HCT116 (cell line): ENCODE measurements at regions not wholly inside any gene's neighbourhood (a gene's known extent, or its start where the extent isn't known, plus 50 kb on each side); places are given as distances from the start of the nearest gene placed in this dataset.

Source experiments
- ATAC-seq: fragments of 200-7000 bp; cut with Tn5 transposase; 2 replicates; pipeline ENCODE4 v1.9.1; 2020; ENCODE audit warnings: mild to moderate bottlenecking, moderate library complexity
- BruUV-seq: library from RNA; stranded (reverse); fragments of 400-500 nt; replicated peaks from 2 replicates; lab custom pipeline; 2021; lab: Mats Ljungman, UMichigan
- CTCF ChIA-PET: fragments of 300-600 bp; sonication (Branson Sonifier 250); formaldehyde crosslinking; loops from one replicate; lab custom pipeline; 2021; ENCODE audit warnings: antibody characterized with exemption; lab: Charles Lee
- POLR2A ChIA-PET: fragments of 300-600, 350-600 bp; sonication (Branson Sonifier 250); formaldehyde crosslinking; loops from one replicate; lab custom pipeline; 2021; ENCODE audit warnings: antibody characterized with exemption; lab: Charles Lee
- RAD21 ChIA-PET, 2 experiments: fragments of 300-600 bp; sonication (Branson Sonifier 250); formaldehyde crosslinking; loops; one replicate each; lab custom pipeline; 2023; ENCODE audit warnings: low total read pairs in 2 of 2; ENCODE audit not compliant: uncharacterized antibody in 2 of 2, unreplicated experiment in 2 of 2, low non-redundant PET in 1 of 2; lab: Charles Lee
- DNase-seq: peaks from one replicate; pipeline ENCODE4 v3.0.0-alpha.2; 2010; ENCODE audit warnings: low read depth, low spot score
- H2AFZ ChIP-seq: fragments of 200-600 bp; shearing (Covaris generic), sonication (generic); 2 replicates; pipeline ENCODE4 v1.6.1; 2017; ENCODE audit warnings: low read depth, mixed run types, mixed read lengths, antibody characterized with exemption, low read length; ENCODE audit not compliant: poor library complexity, severe bottlenecking
- H3K27ac ChIP-seq: 2 replicates; pipeline ENCODE4 v1.5.1; 2012; ENCODE audit warnings: low read depth, low read length
- H3K27me3 ChIP-seq: fragments of 200-600 bp; sonication (generic); 2 replicates; pipeline ENCODE4 v1.6.1; 2016; ENCODE audit warnings: mixed run types, low read length, mixed read lengths; ENCODE audit not compliant: insufficient read depth
- H3K36me3 ChIP-seq, 2 experiments: fragments of 200-500 bp in 1 of 2; fragments of 200-600 bp in 1 of 2; sonication (Bioruptor generic) in 1 of 2; sonication (generic) in 1 of 2; 2 replicates each; pipeline versions ENCODE4 v1.5.1 to v1.6.1; 2014 to 2016; ENCODE audit warnings: low read length in 2 of 2, inconsistent platforms in 1 of 2, mixed read lengths in 1 of 2, mixed run types in 1 of 2; ENCODE audit not compliant: insufficient read depth in 2 of 2, control insufficient read depth in 1 of 2
- H3K4me1 ChIP-seq, 2 experiments: fragments of 200-600 bp in 1 of 2; sonication (generic) in 1 of 2; 2 replicates each; pipeline versions ENCODE4 v1.5.1 to v1.6.1; 2012 to 2017; ENCODE audit warnings: low read length in 2 of 2, inconsistent platforms in 1 of 2, mild to moderate bottlenecking in 1 of 2, mixed read lengths in 1 of 2, mixed run types in 1 of 2, moderate library complexity in 1 of 2; ENCODE audit not compliant: insufficient read depth in 2 of 2, control insufficient read depth in 1 of 2
- H3K4me2 ChIP-seq: fragments of 200-600 bp; sonication (generic); 2 replicates; pipeline ENCODE4 v1.6.1; 2017; ENCODE audit warnings: mixed run types, low read length, mixed read lengths
- H3K4me3 ChIP-seq, 2 experiments: fragments of 200-600 bp in 1 of 2; sonication (generic) in 1 of 2; replicated peaks in 1 of 2; 2 replicates each; pipeline ENCODE4 v1.5.1; 2011 to 2016; ENCODE audit warnings: low read length in 2 of 2, control low read depth in 1 of 2, low read depth in 1 of 2, mild to moderate bottlenecking in 1 of 2, mixed read lengths in 1 of 2, mixed run types in 1 of 2
- H3K79me2 ChIP-seq: fragments of 200-600 bp; sonication (generic); 2 replicates; pipeline ENCODE4 v1.6.1; 2017; ENCODE audit warnings: mild to moderate bottlenecking, mixed run types, low read length, moderate library complexity, mixed read lengths; ENCODE audit not compliant: insufficient read depth
- H3K9ac ChIP-seq: fragments of 200-600 bp; sonication (generic); 2 replicates; pipeline ENCODE4 v1.6.1; 2016; ENCODE audit warnings: low read length, mixed read lengths
- H3K9me2 ChIP-seq: fragments of 200-600 bp; sonication (generic), shearing (Covaris generic); 2 replicates; pipeline ENCODE4 v1.6.1; 2017; ENCODE audit warnings: mixed run types, mild to moderate bottlenecking, moderate library complexity; ENCODE audit not compliant: insufficient read depth
- H3K9me3 ChIP-seq, 2 experiments: fragments of 200-500 bp in 1 of 2; fragments of 200-600 bp in 1 of 2; sonication (Bioruptor generic) in 1 of 2; sonication (generic) in 1 of 2; 2 replicates each; pipeline ENCODE4 v1.6.1; 2014 to 2017; ENCODE audit warnings: low read length in 2 of 2, mixed read lengths in 2 of 2, inconsistent platforms in 1 of 2, low read depth in 1 of 2, mild to moderate bottlenecking in 1 of 2, mixed run types in 1 of 2, moderate library complexity in 1 of 2; ENCODE audit not compliant: control insufficient read depth in 1 of 2, insufficient read depth in 1 of 2
- H4K20me1 ChIP-seq: fragments of 200-600 bp; sonication (generic), shearing (Covaris generic); 2 replicates; pipeline ENCODE4 v1.6.1; 2017; ENCODE audit warnings: mixed run types, mild to moderate bottlenecking, moderate library complexity; ENCODE audit not compliant: insufficient read depth
- CBX3 ChIP-seq: IDR thresholded peaks from 2 replicates; pipeline ENCODE4 v1.6.1; 2012; ENCODE audit warnings: low read depth
- CEBPB ChIP-seq: IDR thresholded peaks from 2 replicates; pipeline ENCODE4 v1.6.1; 2012; ENCODE audit warnings: low read depth
- EGR1 ChIP-seq: IDR thresholded peaks from 2 replicates; pipeline ENCODE4 v1.6.1; 2012; ENCODE audit warnings: low read depth
- EZH2phosphoT487 ChIP-seq: fragments of 200-600 bp; IDR thresholded peaks from 2 replicates; pipeline ENCODE4 v1.6.1; 2018; ENCODE audit warnings: antibody characterized with exemption, borderline replicate concordance
- JUND ChIP-seq: IDR thresholded peaks from 2 replicates; pipeline ENCODE4 v1.6.1; 2012
- POLR2A ChIP-seq: IDR thresholded peaks from 2 replicates; pipeline ENCODE4 v1.7.0; 2011; ENCODE audit warnings: borderline replicate concordance; ENCODE audit not compliant: insufficient read depth, insufficient read length; ENCODE audit errors: extremely low read depth
- RAD21 ChIP-seq: IDR thresholded peaks from 2 replicates; pipeline ENCODE4 v1.6.1; 2012; ENCODE audit warnings: low read depth, mild to moderate bottlenecking
- SIN3A ChIP-seq: IDR thresholded peaks from 2 replicates; pipeline ENCODE4 v1.6.1; 2012; ENCODE audit warnings: low read depth
- YY1 ChIP-seq: IDR thresholded peaks from 2 replicates; pipeline ENCODE4 v1.6.1; 2011; ENCODE audit warnings: low read length, low read depth, moderate library complexity, mild to moderate bottlenecking; ENCODE audit not compliant: insufficient replicate concordance; ENCODE audit errors: extremely low read depth
- ZBTB33 ChIP-seq: IDR thresholded peaks from 2 replicates; pipeline ENCODE4 v1.6.1; 2011; ENCODE audit warnings: mild to moderate bottlenecking, low read length, moderate library complexity; ENCODE audit not compliant: insufficient replicate concordance; ENCODE audit errors: extremely low read depth
- ZFX ChIP-seq: fragments of 450-650 bp; IDR thresholded peaks from 2 replicates; pipeline ENCODE4 v1.6.1; 2017
- ZNF274 ChIP-seq: fragments of 200-500 bp; sonication (Bioruptor generic); IDR thresholded peaks from 2 replicates; pipeline ENCODE4 v1.6.1; 2014; ENCODE audit warnings: mild to moderate bottlenecking, low read depth, low read length, inconsistent platforms
- intact Hi-C: fragments of 100-400 bp; cut with micrococcal nuclease; formaldehyde crosslinking; loops from 2 replicates; pipeline ENCODE4 v1.10.0; 2022
- TF ChIP-seq, protein P1 (sequence below): IDR thresholded peaks from 2 replicates; pipeline ENCODE4 v1.6.1; 2012
- TF ChIP-seq, protein P2 (sequence below): IDR thresholded peaks from 2 replicates; pipeline ENCODE4 v1.6.1; 2012

- Histone ChIP-seq H3K4me2 (no peak overlapping the region), H3K4me1 (no peaks in the 10 kb centered on the region), H3K27me3 (no peaks in the 10 kb centered on the region), H4K20me1 (no peaks in the 10 kb centered on the region), H3K9ac (no peak overlapping the region), H3K36me3 (no peaks in the 10 kb centered on the region), H2AFZ (no peak overlapping the region)
- no peak for ATAC-seq
- TF ChIP-seq CBX3 (no peak), ZNF274 (no peak), YY1 (no peak), JUND (no peak), CEBPB (no peak), RAD21 (no peak), EZH2phosphoT487 (no peak), POLR2A (no peak), EGR1 (no peak)
- TF ChIP-seq, protein P1, sequence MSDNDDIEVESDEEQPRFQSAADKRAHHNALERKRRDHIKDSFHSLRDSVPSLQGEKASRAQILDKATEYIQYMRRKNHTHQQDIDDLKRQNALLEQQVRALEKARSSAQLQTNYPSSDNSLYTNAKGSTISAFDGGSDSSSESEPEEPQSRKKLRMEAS, result no peak
- TF ChIP-seq, protein P2, sequence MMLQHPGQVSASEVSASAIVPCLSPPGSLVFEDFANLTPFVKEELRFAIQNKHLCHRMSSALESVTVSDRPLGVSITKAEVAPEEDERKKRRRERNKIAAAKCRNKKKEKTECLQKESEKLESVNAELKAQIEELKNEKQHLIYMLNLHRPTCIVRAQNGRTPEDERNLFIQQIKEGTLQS, result no peak
- TF ChIP-seq, all 23 proteins: peak for 0
- H3K79me2 ChIP-seq, result no peaks in the 10 kb centered on the region
- H3K27ac ChIP-seq, result no peak overlapping the region
- H3K4me3 ChIP-seq, result no peak overlapping the region
- BruUV-seq, result no TSS peak
- intact Hi-C loops, result no loop called here
- ChIA-PET POLR2A (no interaction called here), RAD21 (no interaction called here), CTCF (no interaction called here)
- H3K9me3 ChIP-seq, result no peaks in the 10 kb centered on the region
- no peak for DNase-seq
- no peaks in the 10 kb centered on the region for H3K9me2 ChIP-seq
These were observed 243.3 kb upstream of the CCDC54 start for GRCh38 chr3:107133891-107134290.

GRCh38 chr3:107142171-107142570, 235.1 kb upstream of the CCDC54 start:
- H3K9me3 ChIP-seq, result no peaks in the 10 kb centered on the region
- no peak for DNase-seq
- no peaks in the 10 kb centered on the region for H3K9me2 ChIP-seq
- TF ChIP-seq EZH2phosphoT487, result no peak
- TF ChIP-seq, protein P2, result no peak
- no peak for TF ChIP-seq CEBPB
- TF ChIP-seq ZBTB33, result no peak
- TF ChIP-seq ZNF274, result no peak
- no peak for TF ChIP-seq YY1
- TF ChIP-seq, protein P1, result no peak
- TF ChIP-seq SIN3A, result no peak
- TF ChIP-seq ZFX, result no peak
- RAD21 ChIA-PET, result no interaction called here
- no peaks in the 10 kb centered on the region for H3K27me3 ChIP-seq
- no peak overlapping the region for H3K4me3 ChIP-seq
- H3K27ac ChIP-seq, result no peak overlapping the region
- POLR2A ChIA-PET, result no interaction called here
- no peaks in the 10 kb centered on the region for H3K4me1 ChIP-seq
- intact Hi-C loops, result no loop called here
- CTCF ChIA-PET, result no interaction called here
- no peaks in the 10 kb centered on the region for H4K20me1 ChIP-seq
- H3K9ac ChIP-seq, result no peak overlapping the region
- no TSS peak for BruUV-seq
- ATAC-seq, result no peak
- no peak overlapping the region for H2AFZ ChIP-seq
- no peaks in the 10 kb centered on the region for H3K79me2 ChIP-seq
- no peaks in the 10 kb centered on the region for H3K36me3 ChIP-seq
- H3K4me2 ChIP-seq, result no peak overlapping the region
